ENCODE measurements at regions not wholly inside any gene's neighbourhood (a gene's known extent, or its start where the extent isn't known, plus 50 kb on each side); places are given as distances from the start of the nearest gene placed in this dataset.

DNA sequence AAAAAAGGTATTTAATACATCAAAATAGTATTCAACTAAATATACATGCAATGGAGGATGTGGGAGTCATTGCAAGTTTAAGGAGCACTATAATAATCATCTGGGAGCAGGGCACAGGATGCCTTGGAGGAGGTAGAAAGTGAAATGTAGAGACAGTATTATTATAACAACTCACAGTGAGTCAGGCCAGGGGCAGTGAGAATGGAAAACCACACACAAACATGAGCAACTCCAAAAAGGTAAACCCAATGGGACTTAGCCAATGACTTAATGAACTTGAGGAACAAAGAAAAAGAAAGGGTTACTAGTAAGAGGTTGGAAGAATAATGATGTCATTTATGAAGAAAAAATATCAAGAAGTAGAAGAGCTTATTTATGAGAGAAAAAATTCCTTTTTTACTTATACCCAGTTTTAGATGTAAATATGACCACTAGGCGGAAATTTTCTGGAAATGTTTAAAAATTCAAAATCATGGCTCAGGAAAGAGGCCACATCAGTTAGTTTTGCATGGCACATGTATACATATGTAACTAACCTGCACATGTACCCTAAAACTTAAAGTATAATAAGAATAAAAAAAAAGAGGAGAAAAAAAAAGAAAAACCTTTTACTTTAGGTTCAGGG lies 389.3 kb downstream of the SUCLA2 start:
- Histone ChIP-seq H3K36me3 (ENCODE audit: control insufficient read depth, low read depth, low read length) (no peaks in the 10 kb centered on the region), H3K9me3 (ENCODE audit: control insufficient read depth, low read depth, low read length) (no peaks in the 10 kb centered on the region), H3K27me3 (ENCODE audit: control insufficient read depth, insufficient read depth, low read length) (no peaks in the 10 kb centered on the region)

DNA sequence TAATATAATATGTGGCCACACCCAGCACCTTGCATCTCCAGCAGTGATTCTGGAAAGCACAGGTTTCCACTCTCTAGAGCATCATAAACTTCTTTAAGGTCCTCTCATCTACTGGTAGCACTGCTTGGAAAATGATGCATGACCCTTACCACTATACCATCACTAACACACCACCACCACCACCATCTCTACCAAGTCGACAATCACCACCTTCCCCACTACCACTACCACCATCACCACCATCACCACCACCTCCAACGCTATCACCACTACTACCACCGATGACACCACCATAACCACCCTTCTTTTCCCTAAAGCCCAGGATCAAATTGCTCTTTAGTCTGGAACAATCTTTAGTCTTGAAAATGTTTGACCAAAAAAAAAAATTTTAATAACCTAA lies 390.4 kb downstream of the SUCLA2 start:
- H3K9ac ChIP-seq (ENCODE audit: low read length): no peak overlapping the region
- H3K4me3 ChIP-seq (ENCODE audit: low read length): no peak overlapping the region
- H3K36me3 ChIP-seq (ENCODE audit: control insufficient read depth, low read depth, low read length): no peaks in the 10 kb centered on the region
- no peak overlapping the region for H3K27ac ChIP-seq (ENCODE audit: low read length)
- H3K27me3 ChIP-seq (ENCODE audit: control insufficient read depth, insufficient read depth, low read length): no peaks in the 10 kb centered on the region
- no peaks in the 10 kb centered on the region for H3K9me3 ChIP-seq (ENCODE audit: control insufficient read depth, low read depth, low read length)
- H3K4me1 ChIP-seq (ENCODE audit: control insufficient read depth, low read depth, low read length): no peaks in the 10 kb centered on the region

More for the DNA sequence above, 389.3 kb downstream of the SUCLA2 start:
- no peak overlapping the region for H3K4me3 ChIP-seq (ENCODE audit: low read length)
- H3K27ac ChIP-seq (ENCODE audit: low read length): no peak overlapping the region
- H3K9ac ChIP-seq (ENCODE audit: low read length): no peak overlapping the region
- no peaks in the 10 kb centered on the region for H3K4me1 ChIP-seq (ENCODE audit: control insufficient read depth, low read depth, low read length)

DNA sequence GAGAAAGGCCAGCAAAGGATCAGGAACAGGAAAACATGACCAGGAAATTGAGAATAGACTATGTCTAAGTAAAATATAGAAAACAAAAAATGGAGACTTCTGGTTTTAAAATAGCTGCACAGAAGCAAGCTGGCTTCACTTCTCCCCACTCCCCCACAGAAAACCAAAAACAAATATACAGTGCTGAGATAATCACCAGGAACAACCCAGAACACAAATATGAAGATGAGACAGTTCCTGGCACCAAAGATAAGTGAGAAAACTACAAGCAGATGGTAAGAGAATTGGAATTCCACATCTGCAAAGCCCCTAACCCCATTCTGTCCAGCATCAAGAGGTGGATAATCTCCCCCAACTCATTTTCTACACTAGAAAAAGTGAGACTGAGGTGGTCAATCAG lies 397.7 kb downstream of the SUCLA2 start:
- no peaks in the 10 kb centered on the region for H3K9me3 ChIP-seq (ENCODE audit: control insufficient read depth, low read depth, low read length)
- H3K27ac ChIP-seq (ENCODE audit: low read length): no peak overlapping the region
- no peaks in the 10 kb centered on the region for H3K4me1 ChIP-seq (ENCODE audit: control insufficient read depth, low read depth, low read length)
- H3K4me3 ChIP-seq (ENCODE audit: low read length): no peak overlapping the region
- H3K27me3 ChIP-seq (ENCODE audit: control insufficient read depth, insufficient read depth, low read length): no peaks in the 10 kb centered on the region
- no peak overlapping the region for H3K9ac ChIP-seq (ENCODE audit: low read length)
- no peaks in the 10 kb centered on the region for H3K36me3 ChIP-seq (ENCODE audit: control insufficient read depth, low read depth, low read length)

DNA sequence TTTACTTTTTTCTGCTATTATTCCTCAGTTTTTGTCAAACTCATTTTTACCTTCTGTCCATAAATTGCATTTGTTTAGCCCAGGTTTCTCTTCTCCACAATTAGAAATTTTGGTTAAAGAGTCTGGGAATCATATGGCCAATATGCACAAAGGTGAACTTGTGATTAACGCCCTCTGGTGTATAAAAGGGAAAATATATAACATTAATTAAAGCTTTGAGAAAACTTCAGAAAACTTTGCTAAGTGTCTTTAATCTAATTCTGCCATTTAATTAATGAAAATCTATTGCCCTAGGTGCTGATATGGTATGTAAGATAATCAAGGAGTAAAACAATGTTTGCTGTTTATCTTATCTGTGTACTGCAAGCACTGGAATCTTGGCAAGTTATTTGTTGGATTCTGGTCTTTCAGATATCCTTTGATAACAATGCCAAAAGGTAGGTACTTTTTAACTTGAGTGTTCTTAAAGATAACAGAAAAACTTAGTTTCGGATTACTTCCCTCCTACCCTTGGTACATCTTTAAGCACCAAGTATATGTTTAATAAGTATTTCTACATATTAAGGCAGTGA lies 402.6 kb downstream of the SUCLA2 start:
- Histone ChIP-seq H3K36me3 (ENCODE audit: control insufficient read depth, low read depth, low read length) (no peaks in the 10 kb centered on the region), H3K27me3 (ENCODE audit: control insufficient read depth, insufficient read depth, low read length) (no peaks in the 10 kb centered on the region), H3K27ac (ENCODE audit: low read length) (no peak overlapping the region), H3K9me3 (ENCODE audit: control insufficient read depth, low read depth, low read length) (no peaks in the 10 kb centered on the region), H3K9ac (ENCODE audit: low read length) (no peak overlapping the region), H3K4me1 (ENCODE audit: control insufficient read depth, low read depth, low read length) (no peaks in the 10 kb centered on the region), H3K4me3 (ENCODE audit: low read length) (no peak overlapping the region)

DNA sequence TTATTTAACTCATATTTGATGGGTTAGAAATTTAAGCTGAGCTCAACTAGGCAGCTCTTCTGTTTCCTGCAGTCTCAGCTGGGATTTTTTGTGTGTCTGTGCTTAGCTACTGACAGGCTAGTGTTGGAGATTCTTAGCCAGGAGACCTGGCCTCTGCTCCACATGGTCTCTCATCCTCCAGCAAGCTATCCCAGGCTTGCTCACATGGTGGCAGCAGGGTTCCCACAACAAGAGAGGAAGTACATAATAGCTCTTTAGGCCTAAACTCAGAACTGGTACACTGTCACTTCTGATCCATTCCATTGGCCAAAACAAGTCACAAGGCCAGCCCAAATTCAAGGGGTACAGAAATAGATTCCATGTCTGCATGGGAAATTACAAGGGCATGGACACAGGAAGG lies 406.2 kb downstream of the SUCLA2 start:
- Histone ChIP-seq H3K4me1 (ENCODE audit: control insufficient read depth, low read depth, low read length) (no peaks in the 10 kb centered on the region), H3K9me3 (ENCODE audit: control insufficient read depth, low read depth, low read length) (no peaks in the 10 kb centered on the region), H3K27me3 (ENCODE audit: control insufficient read depth, insufficient read depth, low read length) (no peaks in the 10 kb centered on the region), H3K4me3 (ENCODE audit: low read length) (no peak overlapping the region), H3K36me3 (ENCODE audit: control insufficient read depth, low read depth, low read length) (no peaks in the 10 kb centered on the region), H3K27ac (ENCODE audit: low read length) (no peak overlapping the region), H3K9ac (ENCODE audit: low read length) (no peak overlapping the region)

- H3K4me1 ChIP-seq (ENCODE audit: control insufficient read depth, low read depth, low read length): no peaks in the 10 kb centered on the region
- no peak overlapping the region for H3K9ac ChIP-seq (ENCODE audit: low read length)
- H3K27me3 ChIP-seq (ENCODE audit: control insufficient read depth, insufficient read depth, low read length): no peaks in the 10 kb centered on the region
- H3K36me3 ChIP-seq (ENCODE audit: control insufficient read depth, low read depth, low read length): no peaks in the 10 kb centered on the region
- H3K9me3 ChIP-seq (ENCODE audit: control insufficient read depth, low read depth, low read length): no peaks in the 10 kb centered on the region
- no peak overlapping the region for H3K4me3 ChIP-seq (ENCODE audit: low read length)
- no peak overlapping the region for H3K27ac ChIP-seq (ENCODE audit: low read length)
Observed at GRCh38 chr13:47592256-47592655, 408.8 kb downstream of the SUCLA2 start.

DNA sequence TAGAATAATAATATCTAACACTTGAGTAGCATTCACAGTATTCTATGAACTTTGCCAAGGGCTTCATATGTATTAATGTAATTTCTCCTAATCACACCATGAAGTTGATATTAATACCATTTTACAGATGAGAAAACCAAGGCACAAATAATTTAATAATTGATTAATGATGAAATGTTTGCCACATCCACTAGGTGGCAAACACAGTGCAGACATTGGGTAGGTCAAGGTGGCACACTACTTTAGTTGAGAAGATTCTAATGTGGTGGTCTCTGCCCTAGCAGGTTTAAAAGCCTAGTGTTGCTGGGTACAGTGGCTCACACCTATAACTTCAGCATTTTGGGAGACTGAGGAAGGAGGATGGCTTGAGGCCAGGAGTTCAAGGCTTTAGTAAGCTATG lies 412.4 kb downstream of the SUCLA2 start:
- H3K4me3 ChIP-seq (ENCODE audit: low read length): no peak overlapping the region
- H3K9ac ChIP-seq (ENCODE audit: low read length): no peak overlapping the region
- H3K9me3 ChIP-seq (ENCODE audit: control insufficient read depth, low read depth, low read length): peaks cover 3% of the 10 kb centered on the region
- no peaks in the 10 kb centered on the region for H3K27me3 ChIP-seq (ENCODE audit: control insufficient read depth, insufficient read depth, low read length)
- no peaks in the 10 kb centered on the region for H3K4me1 ChIP-seq (ENCODE audit: control insufficient read depth, low read depth, low read length)
- no peak overlapping the region for H3K27ac ChIP-seq (ENCODE audit: low read length)
- H3K36me3 ChIP-seq (ENCODE audit: control insufficient read depth, low read depth, low read length): no peaks in the 10 kb centered on the region

DNA sequence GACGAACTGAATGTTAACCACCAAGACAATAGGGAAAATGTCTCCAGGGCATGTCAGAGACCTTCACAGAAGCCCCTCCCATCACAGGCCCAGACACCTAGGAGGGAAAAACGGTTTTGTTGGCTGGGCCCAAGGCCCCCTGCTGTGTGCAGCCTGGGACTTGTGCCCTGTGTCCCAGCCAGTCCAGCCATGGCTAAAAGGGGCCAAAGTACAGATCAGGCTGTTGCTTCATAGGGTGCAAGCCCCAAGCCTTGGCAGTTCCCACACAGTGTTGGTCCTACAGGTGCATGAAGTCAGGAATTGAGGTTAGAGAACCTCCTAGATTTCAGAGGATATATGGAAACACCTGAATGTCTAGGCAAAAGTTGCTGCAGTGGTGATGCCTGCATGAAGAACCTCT lies 428.7 kb downstream of the SUCLA2 start:
- Histone ChIP-seq H3K27me3 (ENCODE audit: control insufficient read depth, insufficient read depth, low read length) (no peaks in the 10 kb centered on the region), H3K36me3 (ENCODE audit: control insufficient read depth, low read depth, low read length) (no peaks in the 10 kb centered on the region), H3K9me3 (ENCODE audit: control insufficient read depth, low read depth, low read length) (peaks cover 3% of the 10 kb centered on the region)

DNA sequence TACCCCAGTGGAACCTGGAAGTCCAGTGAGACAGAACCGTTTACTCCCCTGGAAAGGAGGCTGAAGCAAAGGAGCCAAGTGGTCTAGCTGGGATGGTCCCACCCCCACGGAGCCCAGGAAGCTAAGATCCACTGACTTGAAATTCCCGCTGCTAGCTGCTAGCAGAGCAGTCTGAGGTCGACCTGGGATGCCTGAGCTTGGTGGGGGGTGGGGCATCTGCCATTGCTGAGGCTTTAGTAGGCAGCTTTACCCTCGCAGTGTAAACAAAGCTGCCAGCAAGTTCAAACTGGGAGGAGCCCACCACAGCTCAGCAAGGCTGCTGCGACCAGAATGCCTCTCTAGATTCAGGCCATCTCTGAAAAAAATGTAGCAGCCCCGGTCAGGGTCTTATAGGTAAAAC lies 437.0 kb downstream of the SUCLA2 start:
- peaks cover 9% of the 10 kb centered on the region for H3K4me1 ChIP-seq (ENCODE audit: control insufficient read depth, low read depth, low read length)
- H3K9ac ChIP-seq (ENCODE audit: low read length): no peak overlapping the region
- H3K36me3 ChIP-seq (ENCODE audit: control insufficient read depth, low read depth, low read length): no peaks in the 10 kb centered on the region
- H3K27ac ChIP-seq (ENCODE audit: low read length): no peak overlapping the region
- H3K9me3 ChIP-seq (ENCODE audit: control insufficient read depth, low read depth, low read length): no peaks in the 10 kb centered on the region
- peak overlapping the region; percentile 1 for H3K4me3 ChIP-seq (ENCODE audit: low read length)
- no peaks in the 10 kb centered on the region for H3K27me3 ChIP-seq (ENCODE audit: control insufficient read depth, insufficient read depth, low read length)

More for the DNA sequence above, 428.7 kb downstream of the SUCLA2 start:
- no peak overlapping the region for H3K9ac ChIP-seq (ENCODE audit: low read length)
- H3K4me1 ChIP-seq (ENCODE audit: control insufficient read depth, low read depth, low read length): no peaks in the 10 kb centered on the region
- no peak overlapping the region for H3K27ac ChIP-seq (ENCODE audit: low read length)
- no peak overlapping the region for H3K4me3 ChIP-seq (ENCODE audit: low read length)

DNA sequence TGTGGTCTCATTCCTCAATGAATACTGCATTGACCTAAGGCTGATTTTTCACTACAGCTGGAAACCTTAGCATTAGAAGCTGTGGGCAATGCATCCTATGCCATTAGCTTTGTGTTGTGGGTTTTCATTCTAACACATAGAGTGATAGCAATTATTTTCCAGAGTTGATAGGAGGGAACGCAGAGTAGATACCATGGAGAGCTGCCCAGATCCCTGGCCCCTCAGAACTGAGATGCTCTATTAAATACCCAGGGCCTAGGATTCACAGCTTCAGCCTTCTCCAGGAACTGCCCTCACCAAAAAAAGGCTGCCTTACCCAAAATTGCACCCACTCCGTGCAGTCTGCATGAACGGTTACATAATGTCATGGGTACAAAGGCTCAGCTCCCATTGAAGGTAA lies 444.4 kb downstream of the SUCLA2 start:
- no peak overlapping the region for H3K4me3 ChIP-seq (ENCODE audit: low read length)
- no peaks in the 10 kb centered on the region for H3K27me3 ChIP-seq (ENCODE audit: control insufficient read depth, insufficient read depth, low read length)
- H3K4me1 ChIP-seq (ENCODE audit: control insufficient read depth, low read depth, low read length): peaks cover 11% of the 10 kb centered on the region
- no peaks in the 10 kb centered on the region for H3K9me3 ChIP-seq (ENCODE audit: control insufficient read depth, low read depth, low read length)
- H3K36me3 ChIP-seq (ENCODE audit: control insufficient read depth, low read depth, low read length): no peaks in the 10 kb centered on the region
- no peak overlapping the region for H3K9ac ChIP-seq (ENCODE audit: low read length)
- no peak overlapping the region for H3K27ac ChIP-seq (ENCODE audit: low read length)

DNA sequence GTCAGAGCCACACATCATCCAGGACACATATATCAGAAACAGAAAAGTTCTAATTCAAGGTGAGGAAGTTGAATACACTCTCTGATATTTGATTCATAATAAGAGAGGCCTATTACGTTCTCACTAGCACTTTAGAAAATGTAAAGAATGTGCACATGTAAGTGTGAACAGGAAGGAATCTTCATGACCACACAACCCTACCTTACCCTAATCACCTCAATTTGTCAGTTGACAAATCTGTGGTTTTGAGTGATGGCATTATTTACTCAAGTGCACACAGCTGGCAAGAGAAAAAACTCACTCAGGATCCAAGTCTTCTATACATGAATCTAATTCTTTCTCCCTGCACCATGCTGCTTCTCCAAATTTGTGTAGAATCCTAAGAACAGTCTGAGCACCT lies 445.8 kb downstream of the SUCLA2 start:
- Histone ChIP-seq H3K36me3 (ENCODE audit: control insufficient read depth, low read depth, low read length) (no peaks in the 10 kb centered on the region), H3K27me3 (ENCODE audit: control insufficient read depth, insufficient read depth, low read length) (no peaks in the 10 kb centered on the region), H3K27ac (ENCODE audit: low read length) (no peak overlapping the region), H3K4me1 (ENCODE audit: control insufficient read depth, low read depth, low read length) (peaks cover 11% of the 10 kb centered on the region), H3K9ac (ENCODE audit: low read length) (no peak overlapping the region), H3K4me3 (ENCODE audit: low read length) (no peak overlapping the region), H3K9me3 (ENCODE audit: control insufficient read depth, low read depth, low read length) (no peaks in the 10 kb centered on the region)

GRCh38 chr13:47553329-47553977 lies 447.6 kb downstream of the SUCLA2 start:
- no peaks in the 10 kb centered on the region for H3K36me3 ChIP-seq (ENCODE audit: control insufficient read depth, low read depth, low read length)
- H3K4me1 ChIP-seq (ENCODE audit: control insufficient read depth, low read depth, low read length): peaks cover 11% of the 10 kb centered on the region
- no peaks in the 10 kb centered on the region for H3K9me3 ChIP-seq (ENCODE audit: control insufficient read depth, low read depth, low read length)

More at GRCh38 chr13:47553329-47553977, 447.6 kb downstream of the SUCLA2 start:
- Histone ChIP-seq H3K4me3 (ENCODE audit: low read length) (peak overlapping the region; percentile 19), H3K27me3 (ENCODE audit: control insufficient read depth, insufficient read depth, low read length) (no peaks in the 10 kb centered on the region), H3K9ac (ENCODE audit: low read length) (no peak overlapping the region), H3K27ac (ENCODE audit: low read length) (no peak overlapping the region)

Data from iPS-18a (cell line).